SK-N-SH treated with all-trans-retinoic acid at 6 μM for 48 hours (cell line): ENCODE measurements at regions not wholly inside any gene's neighbourhood (a gene's known extent, or its start where the extent isn't known, plus 50 kb on each side); places are given as distances from the start of the nearest gene placed in this dataset.

Experiments used
- ATAC-seq: fragments of 200-7000 bp; cut with Tn5 transposase; 3 replicates; pipeline ENCODE4 v1.9.1; 2020; ENCODE audit warnings: mild to moderate bottlenecking, moderate library complexity
- ARNTL ChIP-seq: fragments of 450-650 bp; formaldehyde crosslinking; IDR thresholded peaks from 2 replicates; pipeline ENCODE4 v1.5.0; 2020; ENCODE audit warnings: low read depth, mild to moderate bottlenecking, moderate library complexity, borderline replicate concordance
- CSDC2 ChIP-seq: fragments of 250-450 bp; sonication (Bioruptor Pico); IDR thresholded peaks from 2 replicates; pipeline ENCODE4 v1.5.0; 2020; ENCODE audit warnings: mild to moderate bottlenecking, moderate library complexity
- ESRRG ChIP-seq: fragments of 250-450 bp; sonication (Bioruptor Pico); IDR thresholded peaks from 2 replicates; pipeline ENCODE4 v1.6.1; 2021; ENCODE audit warnings: mild to moderate bottlenecking
- GLIS3 ChIP-seq: fragments of 250-450 bp; sonication (Bioruptor Pico); IDR thresholded peaks from 2 replicates; pipeline ENCODE4 v1.5.0; 2020; ENCODE audit warnings: mild to moderate bottlenecking, moderate library complexity
- ISL1 ChIP-seq: fragments of 250-450 bp; sonication (Bioruptor Pico); IDR thresholded peaks from 2 replicates; pipeline ENCODE4 v2.1.2; 2022; ENCODE audit warnings: mild to moderate bottlenecking, moderate library complexity
- OSR1 ChIP-seq: fragments of 250-450 bp; sonication (Bioruptor Pico); IDR thresholded peaks from 2 replicates; pipeline ENCODE4 v1.8.0; 2022; ENCODE audit warnings: moderate library complexity, mild to moderate bottlenecking, inconsistent platforms
- PPARA ChIP-seq: fragments of 250-450 bp; sonication (Bioruptor Pico); IDR thresholded peaks from 2 replicates; pipeline ENCODE4 v1.5.0; 2020; ENCODE audit warnings: mild to moderate bottlenecking, borderline replicate concordance
- RARB ChIP-seq: fragments of 250-450 bp; sonication (Bioruptor Pico); IDR thresholded peaks from 2 replicates; pipeline ENCODE4 v1.8.0; 2021; ENCODE audit warnings: mild to moderate bottlenecking, moderate library complexity
- SNAI2 ChIP-seq: fragments of 250-450 bp; sonication (Bioruptor Pico); IDR thresholded peaks from 2 replicates; pipeline ENCODE4 v1.5.0; 2020; ENCODE audit warnings: mild to moderate bottlenecking, moderate library complexity
- TCF4 ChIP-seq: fragments of 250-450 bp; sonication (Bioruptor Pico); IDR thresholded peaks from 2 replicates; pipeline ENCODE4 v1.8.0; 2021; ENCODE audit warnings: mild to moderate bottlenecking, moderate library complexity, borderline replicate concordance
- TOX ChIP-seq: fragments of 250-450 bp; sonication (Bioruptor Pico); IDR thresholded peaks from 2 replicates; pipeline ENCODE4 v1.8.0; 2021; ENCODE audit warnings: mild to moderate bottlenecking, moderate library complexity, borderline replicate concordance
- ZC3H10 ChIP-seq: fragments of 250-450 bp; sonication (Bioruptor Pico); IDR thresholded peaks from 2 replicates; pipeline ENCODE4 v1.5.1; 2021; ENCODE audit warnings: mild to moderate bottlenecking, moderate library complexity
- ZFP30 ChIP-seq: fragments of 450-650 bp; formaldehyde crosslinking; IDR thresholded peaks from 2 replicates; pipeline ENCODE4 v1.5.0; 2022; ENCODE audit warnings: mild to moderate bottlenecking, moderate library complexity
- ZNF565 ChIP-seq: fragments of 450-650 bp; formaldehyde crosslinking; conservative IDR thresholded peaks from 2 replicates; pipeline ENCODE4 v1.5.0; 2020; ENCODE audit warnings: low read depth, mild to moderate bottlenecking, moderate library complexity
- ZNF70 ChIP-seq: fragments of 450-650 bp; formaldehyde crosslinking; IDR thresholded peaks from 2 replicates; pipeline ENCODE4 v1.5.0; 2020; ENCODE audit warnings: mild to moderate bottlenecking, moderate library complexity
- ZNF8 ChIP-seq: fragments of 450-650 bp; formaldehyde crosslinking; IDR thresholded peaks from 2 replicates; pipeline ENCODE4 v1.5.0; 2020; ENCODE audit warnings: mild to moderate bottlenecking, moderate library complexity
- TF ChIP-seq, protein P1 (sequence below): fragments of 250-450 bp; sonication (Bioruptor Pico); IDR thresholded peaks from 2 replicates; pipeline ENCODE4 v1.8.0; 2021; ENCODE audit warnings: low read depth, mild to moderate bottlenecking, moderate library complexity, borderline replicate concordance
- TF ChIP-seq, protein P2 (sequence below): fragments of 250-450 bp; sonication (Bioruptor Pico); IDR thresholded peaks from 2 replicates; pipeline ENCODE4 v1.5.0; 2020; ENCODE audit warnings: mild to moderate bottlenecking, moderate library complexity
- TF ChIP-seq, protein P3 (sequence below): fragments of 250-450 bp; sonication (Bioruptor Pico); IDR thresholded peaks from 2 replicates; pipeline ENCODE4 v1.8.0; 2020; ENCODE audit warnings: mild to moderate bottlenecking, moderate library complexity, borderline replicate concordance
- TF ChIP-seq, protein P4 (sequence below): fragments of 250-450 bp; sonication (Bioruptor Pico); IDR thresholded peaks from 2 replicates; pipeline ENCODE4 v1.5.1; 2021; ENCODE audit warnings: mild to moderate bottlenecking, moderate library complexity

DNA sequence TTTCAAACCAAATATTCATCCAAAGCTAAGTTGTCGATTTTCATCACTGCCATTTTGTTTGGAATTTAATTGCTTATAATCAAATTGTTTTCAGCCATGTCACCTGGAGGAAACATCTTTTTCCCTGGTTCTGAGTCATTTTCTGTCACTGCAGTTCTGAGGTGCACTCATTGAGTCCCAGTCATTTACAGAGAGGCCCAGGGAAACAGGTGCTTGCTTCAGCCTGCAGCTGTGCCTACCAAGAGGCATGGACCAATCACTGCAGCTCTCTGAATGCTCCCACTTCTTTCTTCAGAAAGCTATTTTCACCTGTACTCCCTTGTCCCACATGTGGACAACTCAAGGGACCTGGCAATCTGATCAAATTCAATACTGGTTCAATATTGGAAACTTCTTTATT is 308.1 kb downstream of the COG6 start:
- TF ChIP-seq, protein P1, sequence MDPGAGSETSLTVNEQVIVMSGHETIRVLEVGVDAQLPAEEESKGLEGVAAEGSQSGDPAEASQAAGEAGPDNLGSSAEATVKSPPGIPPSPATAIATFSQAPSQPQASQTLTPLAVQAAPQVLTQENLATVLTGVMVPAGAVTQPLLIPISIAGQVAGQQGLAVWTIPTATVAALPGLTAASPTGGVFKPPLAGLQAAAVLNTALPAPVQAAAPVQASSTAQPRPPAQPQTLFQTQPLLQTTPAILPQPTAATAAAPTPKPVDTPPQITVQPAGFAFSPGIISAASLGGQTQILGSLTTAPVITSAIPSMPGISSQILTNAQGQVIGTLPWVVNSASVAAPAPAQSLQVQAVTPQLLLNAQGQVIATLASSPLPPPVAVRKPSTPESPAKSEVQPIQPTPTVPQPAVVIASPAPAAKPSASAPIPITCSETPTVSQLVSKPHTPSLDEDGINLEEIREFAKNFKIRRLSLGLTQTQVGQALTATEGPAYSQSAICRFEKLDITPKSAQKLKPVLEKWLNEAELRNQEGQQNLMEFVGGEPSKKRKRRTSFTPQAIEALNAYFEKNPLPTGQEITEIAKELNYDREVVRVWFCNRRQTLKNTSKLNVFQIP (CRISPR knock-in tag), result no peak
- TF ChIP-seq ARNTL, result no peak
- TF ChIP-seq RARB (CRISPR knock-in tag), result no peak
- no peak for TF ChIP-seq TCF4
- TF ChIP-seq ZFP30 (CRISPR knock-in tag), result no peak
- no peak for TF ChIP-seq OSR1
- TF ChIP-seq, protein P2, sequence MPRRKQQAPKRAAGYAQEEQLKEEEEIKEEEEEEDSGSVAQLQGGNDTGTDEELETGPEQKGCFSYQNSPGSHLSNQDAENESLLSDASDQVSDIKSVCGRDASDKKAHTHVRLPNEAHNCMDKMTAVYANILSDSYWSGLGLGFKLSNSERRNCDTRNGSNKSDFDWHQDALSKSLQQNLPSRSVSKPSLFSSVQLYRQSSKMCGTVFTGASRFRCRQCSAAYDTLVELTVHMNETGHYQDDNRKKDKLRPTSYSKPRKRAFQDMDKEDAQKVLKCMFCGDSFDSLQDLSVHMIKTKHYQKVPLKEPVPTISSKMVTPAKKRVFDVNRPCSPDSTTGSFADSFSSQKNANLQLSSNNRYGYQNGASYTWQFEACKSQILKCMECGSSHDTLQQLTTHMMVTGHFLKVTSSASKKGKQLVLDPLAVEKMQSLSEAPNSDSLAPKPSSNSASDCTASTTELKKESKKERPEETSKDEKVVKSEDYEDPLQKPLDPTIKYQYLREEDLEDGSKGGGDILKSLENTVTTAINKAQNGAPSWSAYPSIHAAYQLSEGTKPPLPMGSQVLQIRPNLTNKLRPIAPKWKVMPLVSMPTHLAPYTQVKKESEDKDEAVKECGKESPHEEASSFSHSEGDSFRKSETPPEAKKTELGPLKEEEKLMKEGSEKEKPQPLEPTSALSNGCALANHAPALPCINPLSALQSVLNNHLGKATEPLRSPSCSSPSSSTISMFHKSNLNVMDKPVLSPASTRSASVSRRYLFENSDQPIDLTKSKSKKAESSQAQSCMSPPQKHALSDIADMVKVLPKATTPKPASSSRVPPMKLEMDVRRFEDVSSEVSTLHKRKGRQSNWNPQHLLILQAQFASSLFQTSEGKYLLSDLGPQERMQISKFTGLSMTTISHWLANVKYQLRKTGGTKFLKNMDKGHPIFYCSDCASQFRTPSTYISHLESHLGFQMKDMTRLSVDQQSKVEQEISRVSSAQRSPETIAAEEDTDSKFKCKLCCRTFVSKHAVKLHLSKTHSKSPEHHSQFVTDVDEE, result no peak
- TF ChIP-seq, protein P3, sequence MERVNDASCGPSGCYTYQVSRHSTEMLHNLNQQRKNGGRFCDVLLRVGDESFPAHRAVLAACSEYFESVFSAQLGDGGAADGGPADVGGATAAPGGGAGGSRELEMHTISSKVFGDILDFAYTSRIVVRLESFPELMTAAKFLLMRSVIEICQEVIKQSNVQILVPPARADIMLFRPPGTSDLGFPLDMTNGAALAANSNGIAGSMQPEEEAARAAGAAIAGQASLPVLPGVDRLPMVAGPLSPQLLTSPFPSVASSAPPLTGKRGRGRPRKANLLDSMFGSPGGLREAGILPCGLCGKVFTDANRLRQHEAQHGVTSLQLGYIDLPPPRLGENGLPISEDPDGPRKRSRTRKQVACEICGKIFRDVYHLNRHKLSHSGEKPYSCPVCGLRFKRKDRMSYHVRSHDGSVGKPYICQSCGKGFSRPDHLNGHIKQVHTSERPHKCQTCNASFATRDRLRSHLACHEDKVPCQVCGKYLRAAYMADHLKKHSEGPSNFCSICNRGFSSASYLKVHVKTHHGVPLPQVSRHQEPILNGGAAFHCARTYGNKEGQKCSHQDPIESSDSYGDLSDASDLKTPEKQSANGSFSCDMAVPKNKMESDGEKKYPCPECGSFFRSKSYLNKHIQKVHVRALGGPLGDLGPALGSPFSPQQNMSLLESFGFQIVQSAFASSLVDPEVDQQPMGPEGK (CRISPR knock-in tag), result no peak
- TF ChIP-seq ZNF565, result no peak
- no peak for TF ChIP-seq ISL1 (CRISPR knock-in tag)
- no peak for ATAC-seq

DNA sequence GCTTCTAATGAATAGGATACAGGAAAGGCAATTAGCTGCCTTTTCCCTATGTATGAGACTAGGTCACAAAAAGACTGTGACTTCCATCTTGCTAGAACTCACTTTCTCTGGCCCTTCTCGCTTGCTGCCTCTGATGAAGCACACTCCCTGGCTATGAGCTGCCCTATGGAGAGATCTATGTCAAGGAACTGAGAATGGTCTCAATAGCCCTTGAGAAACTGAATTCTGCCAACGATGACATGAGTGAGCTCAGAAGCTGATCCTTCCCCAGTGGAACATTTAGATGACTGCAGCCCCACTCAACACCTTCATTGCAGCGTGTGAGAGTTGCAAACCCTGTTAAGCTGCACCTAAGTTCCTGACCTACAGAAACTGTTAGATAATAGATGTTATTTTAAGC is 309.8 kb downstream of the COG6 start:
- ATAC-seq, result no peak
- TF ChIP-seq ZNF70 (CRISPR knock-in tag) (no peak), ESRRG (CRISPR knock-in tag) (no peak), RARB (CRISPR knock-in tag) (no peak), CSDC2 (no peak), SNAI2 (CRISPR knock-in tag) (no peak), TCF4 (no peak), ISL1 (CRISPR knock-in tag) (no peak), GLIS3 (no peak), ZC3H10 (CRISPR knock-in tag) (no peak), PPARA (CRISPR knock-in tag) (no peak), OSR1 (no peak), ZNF565 (no peak), ZNF8 (CRISPR knock-in tag) (no peak), TOX (CRISPR knock-in tag) (no peak)
- TF ChIP-seq, protein P3 (CRISPR knock-in tag), result no peak
- TF ChIP-seq, protein P4, sequence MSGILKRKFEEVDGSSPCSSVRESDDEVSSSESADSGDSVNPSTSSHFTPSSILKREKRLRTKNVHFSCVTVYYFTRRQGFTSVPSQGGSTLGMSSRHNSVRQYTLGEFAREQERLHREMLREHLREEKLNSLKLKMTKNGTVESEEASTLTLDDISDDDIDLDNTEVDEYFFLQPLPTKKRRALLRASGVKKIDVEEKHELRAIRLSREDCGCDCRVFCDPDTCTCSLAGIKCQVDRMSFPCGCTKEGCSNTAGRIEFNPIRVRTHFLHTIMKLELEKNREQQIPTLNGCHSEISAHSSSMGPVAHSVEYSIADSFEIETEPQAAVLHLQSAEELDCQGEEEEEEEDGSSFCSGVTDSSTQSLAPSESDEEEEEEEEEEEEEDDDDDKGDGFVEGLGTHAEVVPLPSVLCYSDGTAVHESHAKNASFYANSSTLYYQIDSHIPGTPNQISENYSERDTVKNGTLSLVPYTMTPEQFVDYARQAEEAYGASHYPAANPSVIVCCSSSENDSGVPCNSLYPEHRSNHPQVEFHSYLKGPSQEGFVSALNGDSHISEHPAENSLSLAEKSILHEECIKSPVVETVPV (CRISPR knock-in tag), result no peak
- TF ChIP-seq, protein P1 (CRISPR knock-in tag), result no peak
